Neuronal stem cell (in vitro differentiated cells): ENCODE measurements at regions not wholly inside any gene's neighbourhood (a gene's known extent, or its start where the extent isn't known, plus 50 kb on each side); places are given as distances from the start of the nearest gene placed in this dataset.
A peak's percentile ranks its signal among the peaks of the same experiment; 100 is the strongest.

ENCODE experiments used
- DNase-seq: peaks from one replicate; pipeline ENCODE4 v3.0.0-alpha.2; 2013; ENCODE audit warnings: low spot score
- H2AFZ ChIP-seq: one replicate; pipeline ENCODE4 v1.6.1; 2013; ENCODE audit warnings: mild to moderate bottlenecking, low read length, inconsistent platforms
- H2AK5ac ChIP-seq: 2 replicates; pipeline ENCODE4 v1.6.1; 2013; ENCODE audit warnings: low read depth, mild to moderate bottlenecking, inconsistent platforms, low read length, moderate library complexity, mixed read lengths
- H2BK120ac ChIP-seq: 2 replicates; pipeline ENCODE4 v1.6.1; 2013; ENCODE audit warnings: low read depth, mild to moderate bottlenecking, inconsistent platforms, low read length, moderate library complexity, mixed read lengths
- H2BK12ac ChIP-seq: one replicate; pipeline ENCODE4 v1.6.1; 2013; ENCODE audit warnings: low read length, inconsistent platforms
- H2BK15ac ChIP-seq: 2 replicates; pipeline ENCODE4 v1.6.1; 2013; ENCODE audit warnings: mild to moderate bottlenecking, low read length, inconsistent platforms, mixed read lengths
- H2BK5ac ChIP-seq: one replicate; pipeline ENCODE4 v1.6.1; 2013; ENCODE audit warnings: inconsistent platforms, mild to moderate bottlenecking, low read length, moderate library complexity
- H3K14ac ChIP-seq: one replicate; pipeline ENCODE4 v1.6.1; 2013; ENCODE audit warnings: low read length, inconsistent platforms
- H3K18ac ChIP-seq: 2 replicates; pipeline ENCODE4 v1.6.1; 2013; ENCODE audit warnings: low read length, inconsistent platforms
- H3K23ac ChIP-seq: 2 replicates; pipeline ENCODE4 v1.6.1; 2013; ENCODE audit warnings: low read depth, mild to moderate bottlenecking, mixed read lengths, low read length, inconsistent platforms; ENCODE audit not compliant: poor library complexity
- H3K27ac ChIP-seq: replicated peaks from 3 replicates; pipeline ENCODE4 v1.5.1; 2013; ENCODE audit warnings: low read length, inconsistent platforms
- H3K27me3 ChIP-seq, 3 experiments: 2 replicates each; pipeline ENCODE4 v1.6.1; 2013; ENCODE audit warnings: low read length in 3 of 3, mild to moderate bottlenecking in 2 of 3, inconsistent platforms in 1 of 3, low read depth in 1 of 3, mixed read lengths in 1 of 3, moderate library complexity in 1 of 3; ENCODE audit not compliant: control insufficient read depth in 3 of 3, insufficient read depth in 3 of 3
- H3K36me3 ChIP-seq, 2 donors: replicated peaks in 1 of 2; 2 replicates each; pipeline ENCODE4 v1.6.1; 2013; ENCODE audit warnings: low read length in 2 of 2; ENCODE audit not compliant: control insufficient read depth in 2 of 2, insufficient read depth in 2 of 2
- H3K4ac ChIP-seq: 2 replicates; pipeline ENCODE4 v1.6.1; 2013; ENCODE audit warnings: inconsistent platforms, mild to moderate bottlenecking, low read length, moderate library complexity
- H3K4me1 ChIP-seq, 2 donors: 1 replicate in 1 of 2; 2 replicates in 1 of 2; pipeline ENCODE4 v1.6.1; 2013; ENCODE audit warnings: low read length in 2 of 2, low read depth in 1 of 2; ENCODE audit not compliant: control insufficient read depth in 2 of 2, insufficient read depth in 1 of 2
- H3K4me2 ChIP-seq: one replicate; pipeline ENCODE4 v1.6.1; 2013; ENCODE audit warnings: mild to moderate bottlenecking, low read length, inconsistent platforms; ENCODE audit not compliant: insufficient read depth, poor library complexity, severe bottlenecking
- H3K4me3 ChIP-seq, 2 donors: 2 replicates each; pipeline ENCODE4 v1.5.1; 2013; ENCODE audit warnings: low read length in 2 of 2, mild to moderate bottlenecking in 2 of 2, inconsistent platforms in 1 of 2, moderate library complexity in 1 of 2
- H3K79me1 ChIP-seq: one replicate; pipeline ENCODE4 v1.6.1; 2013; ENCODE audit warnings: low read depth, mild to moderate bottlenecking, inconsistent platforms, low read length, moderate library complexity
- H3K9ac ChIP-seq: one replicate; pipeline ENCODE4 v1.6.1; 2013; ENCODE audit warnings: mild to moderate bottlenecking, low read depth, low read length, inconsistent platforms; ENCODE audit not compliant: poor library complexity
- H3K9me3 ChIP-seq, 2 donors: replicated peaks in 1 of 2; 2 replicates each; pipeline versions ENCODE3 to v1.6.1; 2013; ENCODE audit warnings: low read length in 2 of 2, mild to moderate bottlenecking in 2 of 2, inconsistent platforms in 1 of 2, low read depth in 1 of 2, mixed read lengths in 1 of 2, moderate library complexity in 1 of 2; ENCODE audit not compliant: control insufficient read depth in 2 of 2, insufficient read depth in 1 of 2
- H4K8ac ChIP-seq: one replicate; pipeline ENCODE4 v1.6.1; 2013; ENCODE audit warnings: low read depth, mild to moderate bottlenecking, inconsistent platforms, low read length, moderate library complexity
- H4K91ac ChIP-seq: one replicate; pipeline ENCODE4 v1.6.1; 2013; ENCODE audit warnings: low read length, low read depth, mild to moderate bottlenecking, inconsistent platforms; ENCODE audit not compliant: poor library complexity
- WGBS, 2 donors: extraction: QIAGEN DNeasy Blood & Tissue Kit; methylation state at CpG; one replicate each; pipeline ENCODE4 v1.1.7; 2013; ENCODE audit warnings: missing lambda C conversion rate in 2 of 2, mixed read lengths in 1 of 2; ENCODE audit not compliant: insufficient read length in 2 of 2, insufficient replicate concordance in 1 of 2; ENCODE audit errors: extremely low coverage in 2 of 2; 5-methylcytosine and 5-hydroxymethylcytosine counted together

DNA sequence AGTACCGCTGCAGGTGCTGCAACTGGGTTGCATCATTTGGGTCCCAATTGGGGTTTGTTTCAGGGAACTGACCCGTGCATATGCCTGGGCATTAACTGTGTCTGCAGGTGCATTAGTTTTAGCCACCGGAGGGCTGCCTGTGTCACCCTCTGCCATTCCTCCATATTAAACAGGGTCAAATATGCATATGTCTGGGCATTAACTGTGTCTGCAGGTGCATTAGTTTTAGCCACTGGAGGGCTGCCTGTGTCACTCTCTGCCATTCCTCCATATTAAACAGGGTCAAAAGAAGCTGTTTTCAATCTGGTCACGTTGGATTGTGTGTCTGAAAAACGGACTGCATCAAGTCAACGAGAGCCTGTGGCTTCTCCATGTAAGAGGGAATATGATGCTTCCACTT, 1317.0 kb downstream of the TMEM121 start:
- DNase-seq: no peak
- H2AK5ac ChIP-seq: no peak overlapping the region
- H3K9me3 ChIP-seq: peaks cover 0 to 52% of the 10 kb centered on the region in 2 donors
- no peak overlapping the region for H3K18ac ChIP-seq
- peak overlapping the region; percentile 37 for H3K9ac ChIP-seq
- no peak overlapping the region for H3K4ac ChIP-seq
- H4K91ac ChIP-seq: no peak overlapping the region
- no peak overlapping the region for H2BK12ac ChIP-seq
- no peak overlapping the region for H4K8ac ChIP-seq
- no peak overlapping the region for H3K27ac ChIP-seq
- no peak overlapping the region for H3K23ac ChIP-seq
- H3K4me2 ChIP-seq: no peak overlapping the region
- WGBS, 2 donors: no CpG with 5 or more reads among the region's 6 CpGs
- H3K27me3 ChIP-seq: no peaks in the 10 kb centered on the region
- no peak overlapping the region for H2BK5ac ChIP-seq
- H3K36me3 ChIP-seq: no peaks in the 10 kb centered on the region
- no peak overlapping the region for H3K14ac ChIP-seq
- H2AFZ ChIP-seq: peak overlapping the region; percentile 45
- no peaks in the 10 kb centered on the region for H3K4me1 ChIP-seq
- H3K79me1 ChIP-seq: no peaks in the 10 kb centered on the region
- H2BK120ac ChIP-seq: no peak overlapping the region
- no peak overlapping the region for H2BK15ac ChIP-seq
- H3K4me3 ChIP-seq: no peak overlapping the region

DNA sequence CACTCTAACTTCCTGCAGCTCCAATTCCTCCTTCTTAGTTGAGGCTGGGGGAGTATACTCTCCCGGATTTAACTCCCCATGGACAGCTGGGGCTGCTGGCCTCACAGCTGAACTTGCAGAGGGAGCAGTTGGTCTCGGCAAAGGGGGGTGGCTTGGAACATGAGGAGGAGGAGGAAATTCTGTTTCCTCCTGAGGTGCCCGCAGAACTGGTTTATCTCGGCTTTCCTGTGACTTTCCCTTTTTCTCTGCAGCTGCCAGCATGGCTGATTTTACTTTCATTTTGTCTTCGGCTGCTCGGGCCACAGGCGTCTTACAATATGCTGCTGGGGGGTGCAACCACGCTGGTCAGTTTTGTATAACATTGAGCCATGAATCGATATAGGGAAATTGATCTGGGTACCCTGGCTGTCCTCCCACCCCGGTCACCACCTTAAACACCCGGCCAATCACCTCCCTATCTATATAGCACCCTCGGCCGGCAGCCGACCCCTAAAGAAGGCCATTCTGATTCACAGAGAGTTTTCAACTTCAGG, 1317.6 kb downstream of the TMEM121 start:
- peak overlapping the region in 1 of 2 donors; percentile 45 for H3K4me3 ChIP-seq
- H3K9ac ChIP-seq: no peak overlapping the region
- H3K79me1 ChIP-seq: no peaks in the 10 kb centered on the region
- H3K23ac ChIP-seq: no peak overlapping the region
- H3K27ac ChIP-seq: no peak overlapping the region
- H3K36me3 ChIP-seq: no peaks in the 10 kb centered on the region
- H2BK5ac ChIP-seq: no peak overlapping the region
- no peak overlapping the region for H2AK5ac ChIP-seq
- H3K4ac ChIP-seq: no peak overlapping the region
- H2AFZ ChIP-seq: peak overlapping the region; percentile 45
- H2BK12ac ChIP-seq: no peak overlapping the region
- no peak overlapping the region for H3K4me2 ChIP-seq
- H4K8ac ChIP-seq: no peak overlapping the region
- no peak overlapping the region for H3K14ac ChIP-seq
- no peaks in the 10 kb centered on the region for H3K4me1 ChIP-seq
- no peaks in the 10 kb centered on the region for H3K27me3 ChIP-seq
- no peak for DNase-seq
- no peak overlapping the region for H4K91ac ChIP-seq
- no CpG with 5 or more reads among the region's 14 CpGs for WGBS, 2 donors
- H3K18ac ChIP-seq: no peak overlapping the region
- H2BK15ac ChIP-seq: no peak overlapping the region
- no peak overlapping the region for H2BK120ac ChIP-seq
- H3K9me3 ChIP-seq: peaks cover 0 to 52% of the 10 kb centered on the region in 2 donors

DNA sequence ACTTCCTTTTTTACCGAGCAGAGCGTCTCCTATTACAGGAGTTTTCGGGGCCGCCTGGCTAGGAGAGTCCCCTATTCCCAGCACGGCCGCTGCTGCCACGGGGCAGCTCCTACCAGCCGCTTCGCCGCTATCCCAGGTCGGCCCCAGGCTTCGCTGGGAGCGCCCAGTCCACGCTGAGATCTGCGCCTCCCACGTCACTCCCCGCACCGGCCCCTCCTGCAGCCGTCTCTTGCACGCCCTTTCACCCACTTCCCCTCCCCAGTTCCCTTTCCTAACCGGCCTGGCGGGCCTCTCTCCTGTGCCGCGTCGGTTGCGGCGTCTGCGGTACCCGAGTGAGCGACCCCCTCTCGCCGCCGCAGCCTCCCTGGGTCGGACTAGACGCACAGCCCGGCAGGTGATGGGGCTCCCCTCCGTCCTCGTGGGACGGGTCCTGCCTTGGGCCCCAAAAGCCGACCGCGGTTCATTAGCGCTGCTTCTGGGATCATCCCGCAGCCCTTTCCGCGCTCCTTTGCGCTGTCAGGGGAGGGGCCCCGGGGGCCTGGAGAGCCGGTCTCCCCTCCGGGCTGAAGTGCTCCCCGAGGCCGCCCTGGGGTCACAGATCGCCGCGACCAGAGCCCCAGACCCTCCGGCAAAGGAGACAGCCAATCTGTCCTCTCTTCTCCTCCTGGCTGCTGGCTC, 1318.4 kb downstream of the TMEM121 start:
- no peaks in the 10 kb centered on the region for H3K27me3 ChIP-seq
- H3K14ac ChIP-seq: no peak overlapping the region
- no peak overlapping the region for H3K4me2 ChIP-seq
- H2BK120ac ChIP-seq: no peak overlapping the region
- no peak overlapping the region for H3K23ac ChIP-seq
- H3K9me3 ChIP-seq: peaks cover 0 to 52% of the 10 kb centered on the region in 2 donors
- H3K36me3 ChIP-seq: no peaks in the 10 kb centered on the region
- H3K79me1 ChIP-seq: no peaks in the 10 kb centered on the region
- no peak overlapping the region for H3K9ac ChIP-seq
- no peak overlapping the region for H3K27ac ChIP-seq
- no peak overlapping the region for H2BK5ac ChIP-seq
- H4K8ac ChIP-seq: no peak overlapping the region
- H2AFZ ChIP-seq: peak overlapping the region; percentile 45
- no peaks in the 10 kb centered on the region for H3K4me1 ChIP-seq
- DNase-seq: no peak
- no peak overlapping the region for H2BK12ac ChIP-seq
- H2AK5ac ChIP-seq: no peak overlapping the region
- no peak overlapping the region for H4K91ac ChIP-seq
- H3K4me3 ChIP-seq: no peak overlapping the region
- H2BK15ac ChIP-seq: no peak overlapping the region
- H3K18ac ChIP-seq: no peak overlapping the region
- H3K4ac ChIP-seq: no peak overlapping the region
- no CpG with 5 or more reads among the region's 56 CpGs for WGBS, 2 donors

GRCh38 chr14:106845286-106846087, 1319.1 kb downstream of the TMEM121 start:
- no CpG with 5 or more reads among the region's 17 CpGs for WGBS, 2 donors
- Histone ChIP-seq H2AFZ (no peak overlapping the region), H2BK5ac (no peak overlapping the region), H3K79me1 (no peaks in the 10 kb centered on the region), H4K91ac (no peak overlapping the region), H3K36me3 (no peaks in the 10 kb centered on the region), H2BK12ac (no peak overlapping the region), H4K8ac (no peak overlapping the region), H3K9ac (no peak overlapping the region), H3K4me2 (no peak overlapping the region), H3K9me3 (peaks cover 0 to 47% of the 10 kb centered on the region in 2 donors), H2BK15ac (no peak overlapping the region), H3K27ac (no peak overlapping the region), H3K14ac (no peak overlapping the region), H3K4me1 (no peaks in the 10 kb centered on the region), H3K23ac (no peak overlapping the region), H2AK5ac (no peak overlapping the region), H2BK120ac (no peak overlapping the region), H3K4me3 (no peak overlapping the region), H3K18ac (no peak overlapping the region), H3K4ac (no peak overlapping the region), H3K27me3 (no peaks in the 10 kb centered on the region)
- no peak for DNase-seq
